ENCODE measurements at regions not wholly inside any gene's neighbourhood (a gene's known extent, or its start where the extent isn't known, plus 50 kb on each side); places are given as distances from the start of the nearest gene placed in this dataset.

DNA sequence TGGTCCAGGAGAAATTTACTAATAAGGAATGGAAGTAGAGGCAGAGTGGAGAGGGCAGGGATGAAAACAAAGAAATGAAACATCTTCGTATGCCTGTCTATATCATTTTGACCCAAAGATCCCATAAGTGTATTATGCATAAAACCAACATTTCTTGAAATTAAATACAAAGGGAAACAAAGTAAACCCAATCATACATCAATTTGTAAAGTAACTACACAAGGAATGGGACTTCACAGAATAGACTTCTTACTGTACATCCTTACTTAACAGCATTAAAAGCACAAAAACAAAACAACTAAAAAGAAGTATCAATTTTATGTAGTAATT, 253.6 kb upstream of the CCDC179 start:
- TF ChIP-seq CTCF (optimal IDR thresholded peaks at IDR 0.05 in 1 of 3, IDR thresholded peaks at IDR 0.05 in 1 of 3, conservative IDR thresholded peaks at IDR 0.05 in 1 of 3; ENCODE audit: extremely low read depth in 1 of 3, insufficient read depth in 2 of 3, low read length in 3 of 3), result no peak
- no peak for TF ChIP-seq EZH2 (IDR thresholded peaks at IDR 0.05; ENCODE audit: low read length)
